Stimulated activated CD4-positive, alpha-beta T cell treated with anti-CD3 and anti-CD28 coated beads, Interleukin-1b, Interleukin-23, amount 100 ng/mL, for 24 hours (primary cell): ENCODE measurements at regions not wholly inside any gene's neighbourhood (a gene's known extent, or its start where the extent isn't known, plus 50 kb on each side); places are given as distances from the start of the nearest gene placed in this dataset.

Experiments used
- DNase-seq, 4 experiments: peaks; one replicate each; pipeline ENCODE4 v3.0.0-alpha.2; 2020; ENCODE audit warnings: low read depth in 4 of 4, low spot score in 1 of 4

DNA sequence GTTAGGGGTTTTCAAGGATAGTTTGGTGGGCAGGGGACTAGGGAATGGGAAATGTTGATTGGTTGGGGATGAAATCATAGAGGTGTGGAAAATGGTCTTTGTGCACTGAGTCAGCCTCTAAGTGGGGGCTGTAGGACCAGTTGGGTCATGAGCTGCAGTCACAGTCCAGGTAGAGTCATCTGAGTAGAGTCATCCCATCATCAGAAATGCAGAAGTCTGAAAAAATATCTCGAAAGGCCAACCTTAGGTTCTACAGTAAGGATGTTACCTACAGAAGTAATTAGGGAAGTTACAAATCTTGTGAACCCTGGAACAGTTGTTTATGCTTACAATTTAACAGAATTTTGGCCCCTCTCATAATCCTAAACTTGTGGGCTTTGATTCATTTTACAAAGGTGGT, 63.4 kb upstream of the AP1S2 start:
- DNase-seq: no peak

DNA sequence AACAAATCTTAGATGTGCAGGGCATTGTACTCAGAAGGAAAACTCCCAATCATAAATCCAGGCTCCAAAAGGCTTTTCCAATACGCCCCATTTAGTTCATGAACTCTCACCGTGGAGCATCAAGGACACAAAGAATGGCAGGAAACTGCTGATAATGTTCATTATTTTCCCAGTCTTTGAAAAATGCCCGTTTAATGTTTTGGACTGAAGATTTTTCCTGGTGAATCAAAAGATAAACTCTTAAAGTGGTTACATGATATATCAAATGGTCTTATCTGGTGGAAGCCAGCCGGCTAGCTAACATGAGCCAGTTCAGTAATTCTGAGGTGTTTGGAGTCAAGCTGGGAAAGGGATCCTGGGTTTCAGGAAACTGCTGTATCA, 62.1 kb upstream of the AP1S2 start:
- no peak for DNase-seq

DNA sequence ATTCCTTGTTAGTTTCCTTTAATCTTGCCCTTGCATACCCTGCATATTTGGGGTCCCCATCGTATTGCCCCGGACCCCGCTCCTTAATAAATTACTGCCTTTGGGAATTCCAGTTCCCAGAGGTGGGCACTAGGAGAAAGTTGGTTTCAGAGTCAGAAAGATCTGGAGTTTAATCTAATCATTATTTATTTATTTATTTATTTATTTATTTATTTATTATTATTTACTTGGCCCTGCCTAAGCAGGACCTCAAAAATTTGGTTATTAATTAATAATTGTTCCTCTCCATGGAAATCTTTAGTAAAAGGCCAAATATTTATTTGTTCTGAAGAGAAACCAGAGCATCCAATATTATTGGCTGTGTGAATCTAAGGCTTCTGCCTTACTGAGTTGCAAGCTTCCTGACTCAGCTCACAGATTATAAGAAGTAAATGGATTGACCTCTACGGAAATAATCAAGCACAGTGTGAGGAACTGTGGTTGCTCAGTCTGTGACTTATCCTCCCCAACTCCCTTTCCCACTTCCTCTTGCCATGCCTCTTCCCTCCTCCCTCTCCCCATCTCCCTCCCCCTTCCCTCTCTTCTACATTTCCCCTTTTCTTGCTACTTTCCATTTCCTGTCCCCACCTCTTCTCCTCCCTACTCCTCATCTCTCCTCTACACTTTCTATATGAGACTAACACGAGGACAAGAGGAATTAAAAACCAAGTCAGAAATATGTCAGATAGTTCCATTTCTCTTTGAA, 61.5 kb upstream of the AP1S2 start:
- DNase-seq: no peak

DNA sequence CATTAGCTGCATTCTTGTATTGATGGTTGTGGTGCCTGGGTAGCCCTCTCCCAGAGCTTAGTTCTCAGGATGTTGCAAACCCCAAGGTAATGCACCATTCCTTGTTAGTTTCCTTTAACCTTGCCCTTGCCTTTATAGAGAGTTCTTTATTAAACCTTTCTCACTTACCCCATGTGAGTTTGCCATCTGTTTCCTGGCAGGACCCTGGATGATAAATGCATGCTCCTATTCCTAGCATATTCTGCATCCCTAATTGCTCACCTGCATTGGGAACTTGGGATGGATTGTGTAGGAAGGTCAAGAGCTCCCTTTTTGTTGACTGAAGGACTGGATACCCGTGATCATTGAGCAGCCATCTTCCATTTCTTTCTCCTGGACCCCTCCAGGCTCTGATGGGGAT, 59.9 kb upstream of the AP1S2 start:
- DNase-seq: no peak

DNA sequence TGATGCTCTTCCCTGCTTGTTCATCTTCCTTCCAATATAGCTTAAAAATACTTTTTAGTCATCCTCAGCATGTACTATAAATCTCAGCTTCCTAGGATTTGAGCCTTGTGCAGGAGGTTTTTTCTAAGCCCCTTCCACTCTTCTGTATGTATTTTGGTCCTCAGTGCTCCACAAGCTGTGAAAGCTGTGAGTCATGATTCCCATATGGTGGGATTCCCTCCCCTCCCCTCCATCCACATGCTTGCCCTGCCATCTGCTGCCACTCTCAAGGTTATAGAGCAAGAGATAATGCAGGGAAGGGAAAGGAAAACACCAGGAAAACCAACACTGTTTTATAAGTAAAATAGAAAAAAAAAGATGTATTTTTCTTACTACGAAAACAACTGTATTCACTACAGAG, 58.5 kb upstream of the AP1S2 start:
- DNase-seq: no peak

DNA sequence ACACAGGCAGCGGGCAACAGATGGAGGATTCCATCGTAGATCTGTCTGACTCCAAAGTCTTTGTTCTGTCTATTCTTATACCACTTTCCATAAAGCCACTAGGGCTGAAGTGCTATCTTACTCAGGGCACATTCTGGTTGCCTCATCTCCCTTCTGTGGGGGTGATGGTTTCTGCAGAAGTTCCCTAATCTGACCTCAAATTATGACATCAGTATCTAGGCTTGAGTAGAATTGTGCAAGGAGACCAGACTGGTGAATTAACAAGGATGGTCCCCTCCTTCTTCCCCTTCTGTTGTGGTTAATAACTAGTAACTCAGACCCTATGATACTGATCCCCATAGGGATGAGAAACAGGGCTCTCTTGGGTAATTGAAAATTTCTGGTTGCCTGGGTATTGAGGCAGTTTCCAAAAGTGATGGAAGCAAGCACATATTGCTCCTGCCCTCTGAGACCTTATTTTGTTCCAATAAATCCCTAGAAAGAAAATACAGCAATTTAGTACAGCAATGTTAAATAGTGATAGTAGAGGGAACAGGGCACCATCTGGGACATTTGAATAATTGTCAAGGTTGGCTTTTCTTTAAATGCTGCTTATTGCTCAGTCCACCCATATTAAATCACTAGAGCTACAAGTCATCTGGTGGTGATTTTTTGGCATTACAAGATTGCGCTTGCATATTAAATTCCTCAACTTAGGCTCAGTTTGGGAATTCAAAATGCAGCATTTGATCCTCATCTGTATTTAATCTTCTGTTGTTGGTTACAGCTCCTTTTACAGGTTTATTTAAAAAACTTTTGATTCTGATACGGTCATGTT, 57.3 kb upstream of the AP1S2 start:
- DNase-seq: no peak

DNA sequence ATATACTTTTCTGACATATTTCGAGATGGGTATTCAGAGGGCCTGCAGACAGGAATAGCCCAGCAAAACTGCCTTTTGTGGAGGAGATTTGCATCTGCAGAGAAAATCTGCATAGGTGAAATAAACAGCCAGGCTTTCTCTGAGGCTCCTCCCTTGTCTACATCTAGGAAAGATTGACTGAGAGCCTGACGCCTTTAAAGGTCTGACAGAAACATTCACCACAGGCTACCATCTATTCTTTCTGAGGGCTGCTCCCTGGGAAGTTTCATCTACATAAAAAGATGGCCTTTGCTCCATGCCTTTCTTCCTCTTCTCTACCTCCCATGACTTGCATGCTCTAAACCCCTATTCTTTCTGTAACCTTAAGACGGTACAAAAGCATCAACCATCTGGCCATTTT, 55.0 kb upstream of the AP1S2 start:
- DNase-seq: no peak

DNA sequence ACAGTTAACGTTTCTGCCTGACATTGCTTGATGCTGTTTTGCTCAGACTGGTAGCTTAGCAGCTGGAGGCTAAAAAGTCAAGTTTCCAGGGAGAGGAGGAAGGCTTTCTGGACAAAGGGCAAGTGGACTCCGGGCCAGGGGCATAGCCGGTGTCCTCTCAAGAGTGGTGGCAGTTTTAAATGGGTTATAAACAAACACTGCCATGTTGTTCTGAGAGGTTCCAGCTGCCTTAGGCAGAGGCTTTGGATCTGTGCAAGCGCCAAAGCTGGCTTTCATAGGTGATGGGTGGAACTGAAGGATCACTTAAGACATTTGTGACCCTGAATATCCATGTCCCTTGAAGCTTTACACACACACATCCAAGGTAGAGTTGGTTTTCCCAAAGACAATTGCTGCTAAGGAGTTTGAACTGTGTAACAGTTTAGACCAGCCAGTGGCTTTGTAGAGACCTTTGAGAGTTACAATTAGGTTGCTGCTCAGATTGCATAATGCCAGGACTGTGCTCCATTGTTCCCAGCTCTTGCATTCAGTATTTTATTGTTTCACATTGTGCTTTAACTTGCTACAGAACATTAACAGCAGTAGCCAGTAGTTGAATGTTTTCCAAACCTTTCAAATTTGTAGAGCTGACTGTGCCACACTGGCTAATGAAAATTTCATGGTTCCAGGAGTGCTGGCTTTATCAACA, 54.1 kb upstream of the AP1S2 start:
- DNase-seq: no peak

DNA sequence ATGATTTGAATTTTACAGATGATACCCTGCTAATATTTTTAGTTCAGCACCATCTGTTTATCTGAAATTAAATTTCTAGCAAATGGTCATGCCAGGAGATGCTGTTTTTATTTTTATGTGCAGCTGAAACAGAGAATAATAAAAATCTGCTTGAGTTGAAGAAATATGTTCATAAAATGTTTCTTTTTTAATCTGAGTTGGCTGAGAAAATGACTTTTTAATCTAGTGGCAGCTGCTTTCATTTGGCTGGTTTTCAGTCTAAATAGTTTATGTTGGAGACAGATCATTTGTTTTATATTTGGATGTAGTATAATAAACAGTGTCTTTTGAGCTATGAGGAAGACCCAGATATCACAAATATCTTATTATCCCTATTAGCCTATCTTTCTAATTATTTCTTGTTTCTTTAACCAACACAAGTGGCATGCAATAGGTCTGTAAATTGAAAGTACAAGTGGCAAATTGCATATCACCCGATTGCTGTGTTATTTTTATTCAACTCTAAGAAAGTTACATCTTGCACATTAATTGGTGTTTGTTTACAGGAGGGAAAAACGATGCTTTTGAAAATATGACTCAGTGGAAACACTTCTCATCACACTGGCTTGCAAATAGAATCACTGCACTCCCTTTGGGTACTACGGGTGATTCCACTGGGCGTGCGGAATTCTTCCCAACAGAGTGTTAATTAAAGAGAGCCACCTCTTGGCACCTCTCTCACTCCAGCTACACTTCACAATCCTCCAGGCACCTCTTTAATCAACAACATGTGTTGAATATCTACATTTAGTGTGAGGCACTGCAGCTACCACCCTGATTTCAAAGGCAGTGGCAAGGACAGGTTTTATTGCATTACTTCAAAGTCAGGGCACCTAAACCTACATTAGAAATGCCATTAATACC, 51.7 kb upstream of the AP1S2 start:
- no peak for DNase-seq
